NT2/D1 (cell line): ENCODE measurements at regions not wholly inside any gene's neighbourhood (a gene's known extent, or its start where the extent isn't known, plus 50 kb on each side); places are given as distances from the start of the nearest gene placed in this dataset.

Source experiments
- YY1 ChIP-seq: IDR thresholded peaks from 2 replicates; pipeline ENCODE4 v1.6.1; 2011; ENCODE audit not compliant: insufficient read length, insufficient read depth
- ZNF274 ChIP-seq: IDR thresholded peaks from 2 replicates; pipeline ENCODE4 v1.6.1; 2011; ENCODE audit warnings: mild to moderate bottlenecking, low read depth, low read length

GRCh38 chr10:31194986-31195385, 124.0 kb upstream of the ZEB1 start:
- TF ChIP-seq YY1 (no peak), ZNF274 (no peak)
